DMS 273 treated with DMSO at 0.1 percent for 48 hours (cell line): ENCODE measurements at regions not wholly inside any gene's neighbourhood (a gene's known extent, or its start where the extent isn't known, plus 50 kb on each side); places are given as distances from the start of the nearest gene placed in this dataset.
"Not testable (repeated sequence)": the region's sequence is repeated elsewhere in the genome, so short reads cannot be mapped to it uniquely, and the experiment has no call there.

Experiments
- DNase-seq: peaks from one replicate; lab custom pipeline; 2025; lab: John Stamatoyannopoulos, UW

GRCh38 chr7:149604521-149604920, 106.9 kb upstream of the ZNF746 start:
- no peak for DNase-seq

GRCh38 chr7:149600669-149601330, 103.2 kb upstream of the ZNF746 start:
- DNase-seq, result not testable (repeated sequence)

DNA sequence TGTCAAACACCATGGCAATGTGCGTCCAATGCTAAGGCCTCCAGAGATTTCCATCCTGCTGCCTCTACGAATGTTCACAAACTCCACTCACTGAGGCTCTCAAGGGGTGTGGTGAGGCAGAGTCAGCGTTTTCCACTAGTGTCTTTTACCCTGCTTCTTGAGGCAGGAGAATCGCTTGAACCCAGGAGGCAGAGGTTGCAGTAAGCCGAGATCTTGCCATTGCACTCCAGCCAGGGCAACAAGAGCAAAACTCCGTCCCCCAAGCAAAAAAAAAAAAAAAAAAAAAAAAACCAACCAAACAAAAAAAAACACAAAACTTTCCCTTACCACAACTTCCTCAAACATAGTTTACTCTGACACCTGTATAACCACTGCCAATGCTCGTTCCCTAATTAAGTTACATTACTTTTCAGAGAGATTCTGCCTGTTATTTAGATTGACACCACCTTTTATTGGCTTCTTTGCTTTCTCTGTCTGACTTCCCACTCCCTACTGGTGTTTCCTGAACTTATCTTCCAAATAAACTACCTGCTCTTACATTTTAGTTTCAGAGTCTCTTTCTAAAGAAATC, 102.1 kb upstream of the ZNF746 start:
- DNase-seq, result no peak

DNA sequence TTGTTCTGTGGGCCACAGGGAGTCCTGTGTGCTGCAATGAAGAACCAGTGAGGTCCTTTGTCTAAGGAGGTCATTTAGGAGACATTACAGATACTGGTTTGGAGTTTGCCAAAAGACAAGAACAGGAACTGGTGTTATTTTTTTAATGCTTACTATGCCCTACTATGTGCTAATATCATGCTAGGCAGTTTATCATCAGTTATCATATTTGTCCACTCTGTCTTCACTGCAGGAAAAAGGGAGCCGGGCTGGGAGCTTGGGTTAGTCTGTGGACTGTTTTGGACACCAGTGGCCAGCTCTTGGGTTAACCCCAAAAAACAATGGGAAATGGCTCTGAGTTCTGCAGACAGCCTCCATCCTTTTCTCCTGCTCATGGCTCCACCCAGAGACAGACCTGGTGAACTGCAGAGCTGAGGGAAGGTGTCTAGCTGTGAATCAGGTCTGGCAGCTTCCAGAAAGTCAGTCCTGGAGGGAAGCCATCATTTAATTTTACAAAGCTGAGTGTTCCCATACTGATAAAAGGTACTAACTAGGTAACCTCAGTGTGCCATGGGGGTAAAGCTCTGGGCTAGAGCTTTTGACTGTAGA, 101.2 kb upstream of the ZNF746 start:
- no peak for DNase-seq

DNA sequence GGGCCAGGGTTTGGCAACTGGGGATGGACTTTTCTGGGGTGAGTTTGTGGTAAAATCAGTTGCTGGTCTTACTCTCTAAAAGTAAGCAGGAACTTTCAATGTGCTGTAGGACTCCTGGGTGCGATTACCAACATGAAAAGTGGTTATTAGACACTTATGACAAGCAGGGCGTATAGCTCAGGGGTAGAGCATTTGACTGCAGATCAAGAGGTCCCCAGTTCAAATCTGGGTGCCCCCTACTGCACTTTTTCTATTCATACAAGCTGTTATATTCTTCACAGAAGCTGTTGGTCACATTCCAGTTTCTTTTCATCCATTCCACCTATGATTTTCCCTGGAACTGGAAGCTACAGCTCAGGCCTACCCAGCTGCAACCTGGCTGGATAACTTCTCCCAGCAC, 100.2 kb upstream of the ZNF746 start:
- not testable (repeated sequence) for DNase-seq

DNA sequence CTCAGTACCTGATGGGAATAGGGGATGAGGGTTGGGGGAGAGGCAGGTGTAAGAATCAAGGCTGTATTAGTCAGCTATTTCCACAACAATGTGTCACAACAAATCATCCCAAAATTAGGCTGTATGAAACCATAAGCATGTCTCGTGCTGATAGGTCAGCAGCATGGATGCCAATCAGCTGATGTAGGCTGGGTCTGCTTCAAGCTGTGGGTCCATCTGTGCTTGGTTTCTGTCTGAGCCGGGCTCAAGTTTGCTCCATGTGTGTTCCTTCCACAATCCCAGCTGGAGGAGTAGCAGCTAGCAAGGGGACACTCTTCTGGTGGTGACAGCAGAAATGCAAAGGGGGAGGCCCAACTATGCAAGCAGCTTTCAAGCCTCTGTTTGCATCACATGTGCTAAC, 97.9 kb upstream of the ZNF746 start:
- DNase-seq, result no peak

DNA sequence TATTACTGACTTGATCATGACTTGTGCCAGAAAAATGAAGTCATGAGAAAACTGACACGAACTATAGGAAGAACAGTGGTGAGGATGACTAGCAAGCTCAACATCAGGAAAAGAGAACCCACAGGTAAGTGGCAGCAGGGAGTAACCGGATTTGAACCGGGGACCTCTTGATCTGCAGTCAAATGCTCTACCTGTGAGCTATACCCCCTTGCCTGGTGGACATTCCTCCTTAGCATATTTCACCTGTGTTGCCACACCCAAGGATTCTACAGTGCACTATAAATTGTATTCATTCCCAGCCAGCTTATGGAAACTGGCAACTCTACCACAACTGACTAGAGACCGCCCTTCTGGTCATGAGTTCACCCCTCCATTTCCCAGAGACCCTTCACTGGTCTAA, 97.5 kb upstream of the ZNF746 start:
- DNase-seq, result no peak

GRCh38 chr7:149588930-149589329, 91.3 kb upstream of the ZNF746 start:
- DNase-seq, result no peak

DNA sequence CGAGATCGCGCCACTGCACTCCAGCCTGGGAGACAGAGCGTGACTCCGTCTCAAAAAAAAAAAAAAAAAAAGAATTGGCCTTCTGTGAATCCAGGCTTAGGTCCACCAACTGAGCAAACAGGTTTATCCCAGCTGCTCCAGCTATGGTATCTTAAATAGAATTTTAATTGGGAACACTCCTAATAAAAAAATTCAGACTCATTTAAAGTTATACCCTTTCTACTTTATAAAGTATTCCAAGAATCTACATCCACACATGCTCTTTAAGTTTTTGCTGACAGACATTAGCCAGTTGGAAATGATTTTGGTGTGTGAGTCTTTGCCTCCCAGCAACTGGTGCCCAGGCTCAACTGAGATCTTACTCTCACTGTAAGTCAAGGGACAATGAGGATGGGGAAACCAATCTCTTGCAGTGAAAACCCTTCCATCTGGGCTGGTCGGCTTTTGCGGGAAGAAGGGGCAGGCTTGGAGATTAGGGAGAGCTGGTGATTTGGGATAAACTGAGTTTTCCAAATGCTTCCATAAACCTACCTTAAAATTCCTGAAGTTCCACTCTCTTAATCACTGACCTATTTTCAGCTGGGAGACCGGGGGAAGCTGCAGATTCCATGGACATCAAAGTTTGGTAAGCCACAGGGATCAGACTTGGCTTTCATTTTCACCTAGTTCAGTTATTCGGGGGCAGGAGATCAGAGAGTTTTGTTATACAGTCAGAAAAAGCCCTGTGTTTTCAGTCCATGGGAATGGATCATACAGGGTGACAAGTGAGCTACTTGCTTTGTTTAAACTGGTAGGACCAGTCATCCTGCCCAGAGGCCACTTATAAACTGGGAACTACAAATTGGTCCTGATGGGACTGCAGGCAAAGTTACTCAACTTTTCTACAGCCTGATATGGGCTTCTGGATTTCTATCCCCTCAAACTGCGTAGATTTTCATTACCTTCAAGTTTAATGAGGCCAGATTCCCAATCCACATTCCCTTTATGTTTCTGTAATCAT, 89.3 kb upstream of the ZNF746 start:
- no peak for DNase-seq

DNA sequence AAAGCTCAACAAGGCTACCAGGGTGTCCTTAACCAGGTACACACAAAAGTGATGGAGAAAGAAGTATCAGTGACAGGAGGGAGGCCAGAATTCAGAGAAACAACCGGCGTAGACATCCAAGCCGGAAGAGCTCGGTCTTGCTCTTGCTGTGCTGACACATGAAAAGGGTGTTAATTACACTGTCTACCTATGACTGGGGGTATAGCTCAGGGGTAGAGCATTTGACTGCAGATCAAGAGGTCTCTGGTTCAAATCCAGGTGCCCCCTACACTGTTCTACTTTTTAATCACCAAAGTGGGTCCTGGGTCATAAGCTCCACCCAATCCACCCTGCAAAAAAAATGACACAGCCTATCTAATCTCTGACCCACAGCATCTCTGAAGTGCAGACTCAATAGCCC, 86.9 kb upstream of the ZNF746 start:
- no peak for DNase-seq

DNA sequence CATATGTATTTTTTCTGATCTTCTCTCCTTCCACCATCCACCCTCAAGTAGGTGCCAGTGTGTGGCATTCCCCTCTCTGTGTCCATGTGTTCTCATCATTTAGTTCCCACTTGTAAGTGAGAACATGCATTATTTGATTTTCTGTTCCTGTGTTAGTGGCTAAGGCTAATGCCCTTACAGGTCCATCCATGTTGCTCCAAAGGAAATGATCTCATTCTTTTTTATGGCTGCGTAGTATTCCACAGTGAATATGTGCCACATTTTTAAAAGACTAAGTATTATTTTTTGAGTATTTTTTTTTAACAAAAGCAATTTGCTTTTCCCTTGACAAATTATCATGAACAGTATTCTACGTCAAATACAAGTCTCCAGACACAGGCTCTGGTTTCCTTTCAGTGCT, 86.4 kb upstream of the ZNF746 start:
- DNase-seq, result no peak

DNA sequence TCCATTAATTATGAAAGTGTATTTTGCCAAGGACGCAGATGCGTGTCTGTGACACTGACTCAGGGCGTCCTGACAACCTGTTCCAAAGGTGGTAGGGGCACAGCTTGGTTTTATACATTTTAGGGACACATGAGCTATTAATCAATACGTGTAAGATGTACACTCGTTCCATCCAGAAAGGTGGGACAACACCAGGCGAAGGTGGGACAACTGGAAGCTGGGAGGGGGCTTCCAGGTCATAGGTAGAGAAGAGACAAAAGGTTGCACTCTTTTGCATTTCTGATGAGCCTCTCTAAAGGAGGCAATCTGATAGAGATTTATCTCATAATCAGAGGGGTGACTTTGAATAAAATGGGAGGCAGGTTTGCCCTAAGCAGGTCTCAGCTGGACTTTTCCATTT, 82.7 kb upstream of the ZNF746 start:
- DNase-seq, result no peak

GRCh38 chr7:149579365-149579764, 81.8 kb upstream of the ZNF746 start:
- DNase-seq, result not testable (repeated sequence)

- DNase-seq, result not testable (repeated sequence)
Observed at GRCh38 chr7:149574428-149574827, 76.8 kb upstream of the ZNF746 start.

GRCh38 chr7:149573519-149573918, 75.9 kb upstream of the ZNF746 start:
- DNase-seq, result no peak

DNA sequence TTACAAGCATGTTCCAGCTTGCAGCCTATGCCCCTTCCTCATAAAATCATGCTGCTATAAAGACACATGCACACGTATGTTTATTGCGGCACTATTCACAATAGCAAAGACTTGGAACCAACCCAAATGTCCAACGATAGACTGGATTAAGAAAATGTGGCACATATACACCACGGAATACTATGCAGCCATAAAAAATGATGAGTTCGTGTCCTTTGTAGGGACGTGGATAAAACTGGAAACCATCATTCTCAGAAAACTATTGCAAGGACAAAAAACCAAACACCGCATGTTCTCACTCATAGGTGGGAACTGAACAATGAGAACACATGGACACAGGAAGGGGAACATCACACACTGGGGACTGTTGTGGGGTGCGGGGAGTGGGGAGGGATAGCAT, 75.3 kb upstream of the ZNF746 start:
- DNase-seq, result not testable (repeated sequence)

DNA sequence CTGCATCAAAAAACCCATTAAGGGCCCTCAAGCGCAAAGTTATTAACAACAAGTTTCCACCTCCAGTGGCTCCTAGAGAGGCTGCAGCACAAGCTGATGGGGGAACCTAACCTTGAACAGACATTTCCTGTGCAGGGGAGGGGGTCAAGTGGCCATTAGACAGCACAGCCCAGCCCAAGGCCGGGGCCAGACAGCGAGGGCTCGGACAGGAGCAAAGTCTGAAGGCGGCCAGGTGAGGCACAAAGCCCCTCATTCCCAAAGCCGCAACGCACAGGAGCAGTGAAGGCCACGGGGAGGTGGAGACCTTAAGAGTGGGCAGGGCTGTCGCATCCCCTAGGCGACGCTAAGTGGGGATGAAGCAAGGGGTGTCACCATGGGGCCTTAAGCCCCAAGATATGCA, 73.2 kb upstream of the ZNF746 start:
- DNase-seq, result no peak

DNA sequence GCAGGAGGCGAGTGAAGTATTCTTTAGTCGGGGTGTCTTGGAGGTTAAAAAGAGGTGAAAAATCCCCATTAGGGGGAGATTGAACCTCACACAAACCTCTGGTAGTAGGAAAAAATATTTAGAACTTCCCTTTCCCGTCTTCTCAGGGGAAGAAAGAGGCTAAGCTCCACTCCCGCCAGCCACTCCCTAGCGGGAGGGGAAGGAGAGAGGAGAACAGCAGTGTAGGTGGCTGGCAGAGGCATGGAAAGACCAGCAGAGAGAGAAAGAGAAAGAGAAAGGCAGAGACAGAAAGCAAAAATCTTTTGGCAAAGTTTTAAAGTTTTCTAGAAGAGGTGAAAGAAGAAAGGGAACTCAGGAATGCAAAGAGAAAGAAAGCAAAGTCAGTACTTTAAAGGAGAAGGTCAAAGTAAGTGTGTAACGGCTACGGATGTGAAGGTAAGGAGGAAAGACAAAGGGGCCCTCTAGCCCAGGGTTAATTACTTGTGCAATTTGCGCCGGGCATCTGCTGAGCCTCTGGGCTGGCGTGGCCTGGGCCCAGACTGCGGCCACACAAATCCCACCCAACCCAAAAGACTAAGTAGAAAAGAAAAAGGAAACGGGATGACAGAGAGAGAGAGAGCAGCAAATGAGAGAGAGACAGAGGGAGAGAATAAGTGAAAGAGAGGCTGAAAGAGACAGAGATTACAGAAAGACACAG, 72.3 kb upstream of the ZNF746 start:
- no peak for DNase-seq

- DNase-seq, result no peak
Observed at GRCh38 chr7:149569025-149569725, 71.6 kb upstream of the ZNF746 start.

- no peak for DNase-seq
Observed at GRCh38 chr7:149568218-149568617, 70.6 kb upstream of the ZNF746 start.

DNA sequence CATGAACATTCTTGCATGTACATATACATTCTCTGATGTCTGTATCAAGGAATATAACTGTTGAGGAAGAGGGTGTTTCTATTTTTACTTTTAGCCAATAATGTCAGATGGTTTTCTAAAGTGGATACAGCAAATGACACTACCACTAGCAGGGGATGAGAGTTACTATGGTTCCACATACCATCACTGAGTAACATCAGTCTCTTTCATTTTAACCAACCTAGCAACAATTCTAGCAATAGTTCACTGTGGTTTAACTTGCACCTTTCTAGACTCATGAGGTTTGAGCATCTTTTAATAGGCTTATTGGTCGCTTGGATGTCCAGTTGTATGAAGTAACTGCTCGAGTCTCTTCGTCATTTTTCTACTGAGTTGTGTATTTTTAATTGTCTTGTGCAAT, 68.5 kb upstream of the ZNF746 start:
- no peak for DNase-seq

DNA sequence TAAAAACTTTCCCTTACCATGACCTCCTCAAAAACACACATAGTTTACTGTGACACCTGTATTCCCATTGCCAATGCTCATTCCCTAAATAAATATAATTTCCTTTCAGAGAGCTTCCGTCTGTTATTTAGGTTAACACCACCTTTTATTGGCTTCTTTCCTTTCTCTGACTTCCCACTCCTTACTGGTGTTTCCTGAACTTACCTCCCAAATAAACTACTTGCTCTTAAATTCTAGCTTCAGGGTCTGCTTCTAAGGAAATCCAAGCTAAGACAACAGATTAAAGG, 67.4 kb upstream of the ZNF746 start:
- DNase-seq, result no peak
